T-cell (primary cell): ENCODE measurements at regions not wholly inside any gene's neighbourhood (a gene's known extent, or its start where the extent isn't known, plus 50 kb on each side); places are given as distances from the start of the nearest gene placed in this dataset.

Source experiments
- ATAC-seq, 4 experiments: fragments of 200-7000 bp in 3 of 4; fragments of 150-1000 bp in 1 of 4; cut with Tn5 transposase; replicated peaks in 1 of 4; 1 replicate in 3 of 4; 2 replicates in 1 of 4; pipeline ENCODE4 v1.10.0; 2021; ENCODE audit warnings: moderate library complexity in 3 of 4, mild to moderate bottlenecking in 2 of 4, moderate number of reproducible peaks in 1 of 4
- CTCF ChIA-PET, 2 donors: fragments of 300-600 bp; sonication (Branson Sonifier 250); formaldehyde crosslinking; loops; one replicate each; lab custom pipeline; 2022; ENCODE audit warnings: antibody characterized with exemption in 2 of 2; lab: Charles Lee
- POLR2A ChIA-PET, 2 donors: fragments of 300-600 bp; sonication (Branson Sonifier 250); formaldehyde crosslinking; loops; one replicate each; lab custom pipeline; 2022; ENCODE audit warnings: antibody characterized with exemption in 2 of 2; lab: Charles Lee
- DNase-seq, 35 experiments: peaks; one replicate each; pipeline versions ENCODE4 v3.0.0 to v3.0.0-alpha.2; 2013 to 2023
- H3K27ac ChIP-seq: one replicate; pipeline ENCODE4 v1.5.1; 2013; ENCODE audit warnings: low read length
- H3K27me3 ChIP-seq, 2 experiments: replicated peaks in 1 of 2; 1 replicate in 1 of 2; 2 replicates in 1 of 2; pipeline versions ENCODE4 v1.6.1 to v1.7.0; 2013; ENCODE audit warnings: low read length in 1 of 2, mixed read lengths in 1 of 2; ENCODE audit not compliant: control insufficient read depth in 2 of 2, insufficient read depth in 2 of 2; ENCODE audit errors: extremely low read depth in 1 of 2
- H3K36me3 ChIP-seq, 2 donors: 1 replicate in 1 of 2; 2 replicates in 1 of 2; pipeline versions ENCODE4 v1.6.1 to v1.7.0; 2013; ENCODE audit warnings: low read length in 1 of 2; ENCODE audit not compliant: control insufficient read depth in 2 of 2, insufficient read depth in 1 of 2; ENCODE audit errors: extremely low read depth in 1 of 2
- H3K4me1 ChIP-seq, 2 experiments: 1 replicate in 1 of 2; 2 replicates in 1 of 2; pipeline versions ENCODE4 v1.6.1 to v1.7.0; 2013; ENCODE audit warnings: low read length in 2 of 2, mixed read lengths in 1 of 2; ENCODE audit not compliant: insufficient read depth in 2 of 2, control insufficient read depth in 1 of 2; ENCODE audit errors: extremely low read depth in 1 of 2
- H3K4me3 ChIP-seq, 2 donors: 1 replicate in 1 of 2; 2 replicates in 1 of 2; pipeline versions ENCODE4 v1.5.1 to v1.7.0; 2013; ENCODE audit warnings: mild to moderate bottlenecking in 2 of 2, low read length in 1 of 2, moderate library complexity in 1 of 2; ENCODE audit not compliant: control insufficient read depth in 1 of 2; ENCODE audit errors: extremely low read depth in 1 of 2
- H3K9me3 ChIP-seq: 2 replicates; pipeline ENCODE4 v1.7.0; 2013
- H3K27ac Mint-ChIP-seq, 2 donors: one replicate each; pipeline ENCODE4 v1.8.0; 2020 to 2021; ENCODE audit warnings: mild to moderate bottlenecking in 2 of 2, mixed read lengths in 2 of 2
- H3K27me3 Mint-ChIP-seq, 2 donors: one replicate each; pipeline ENCODE4 v1.8.0; 2021 to 2022; ENCODE audit warnings: mixed read lengths in 2 of 2
- H3K36me3 Mint-ChIP-seq: one replicate; pipeline ENCODE4 v1.8.0; 2021; ENCODE audit warnings: mixed read lengths
- H3K4me1 Mint-ChIP-seq, 3 donors: one replicate each; pipeline ENCODE4 v1.8.0; 2020 to 2022; ENCODE audit warnings: mixed read lengths in 3 of 3, mild to moderate bottlenecking in 1 of 3
- H3K4me3 Mint-ChIP-seq, 3 donors: one replicate each; pipeline ENCODE4 v1.8.0; 2020 to 2022; ENCODE audit warnings: mild to moderate bottlenecking in 3 of 3, mixed read lengths in 3 of 3, moderate library complexity in 3 of 3
- H3K9me3 Mint-ChIP-seq, 3 donors: one replicate each; pipeline ENCODE4 v1.8.0; 2020 to 2022; ENCODE audit warnings: mixed read lengths in 3 of 3
- WGBS: methylation state at CpG from one replicate; pipeline ENCODE4 v1.1.5; 2013; ENCODE audit warnings: missing lambda C conversion rate; ENCODE audit not compliant: insufficient coverage; 5-methylcytosine and 5-hydroxymethylcytosine counted together

DNA sequence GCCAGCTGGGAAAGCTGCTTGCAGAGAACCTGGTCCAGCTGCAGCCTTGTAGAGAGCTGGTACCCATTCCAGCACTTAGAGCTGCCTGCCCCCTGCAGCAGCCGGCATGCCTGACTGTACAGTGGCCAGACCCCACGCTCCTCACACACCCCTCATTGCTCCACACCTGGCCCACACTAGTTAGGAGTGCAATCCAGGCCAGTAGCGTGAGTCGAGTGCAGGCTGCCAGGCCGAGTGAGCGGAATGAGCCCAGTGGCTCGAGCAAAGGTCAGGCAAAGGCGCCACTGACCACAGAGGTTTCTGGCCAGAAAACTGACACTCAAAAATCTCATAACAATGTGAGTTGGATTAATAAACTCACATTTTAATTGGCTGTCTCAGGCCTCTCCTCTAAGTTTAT is 921.7 kb upstream of the KCND2 start:
- H3K4me3 ChIP-seq, result no peak overlapping the region
- 75% methylated on average over 2 of the region's 8 CpGs for WGBS
- no peak for DNase-seq
- Mint-ChIP-seq H3K27me3 (no peaks in the 10 kb centered on the region), H3K4me1 (no peaks in the 10 kb centered on the region), H3K27ac (no peak overlapping the region), H3K36me3 (no peaks in the 10 kb centered on the region), H3K9me3 (peaks cover 2 to 16% (median 7%) of the 10 kb centered on the region in 3 donors), H3K4me3 (no peak overlapping the region)
- ChIA-PET POLR2A (no interaction called here), CTCF (no interaction called here)
- no peak overlapping the region for H3K27ac ChIP-seq
- no peaks in the 10 kb centered on the region for H3K36me3 ChIP-seq
- H3K9me3 ChIP-seq, result no peaks in the 10 kb centered on the region
- H3K27me3 ChIP-seq, result no peaks in the 10 kb centered on the region
- no peaks in the 10 kb centered on the region for H3K4me1 ChIP-seq
- no peak for ATAC-seq

DNA sequence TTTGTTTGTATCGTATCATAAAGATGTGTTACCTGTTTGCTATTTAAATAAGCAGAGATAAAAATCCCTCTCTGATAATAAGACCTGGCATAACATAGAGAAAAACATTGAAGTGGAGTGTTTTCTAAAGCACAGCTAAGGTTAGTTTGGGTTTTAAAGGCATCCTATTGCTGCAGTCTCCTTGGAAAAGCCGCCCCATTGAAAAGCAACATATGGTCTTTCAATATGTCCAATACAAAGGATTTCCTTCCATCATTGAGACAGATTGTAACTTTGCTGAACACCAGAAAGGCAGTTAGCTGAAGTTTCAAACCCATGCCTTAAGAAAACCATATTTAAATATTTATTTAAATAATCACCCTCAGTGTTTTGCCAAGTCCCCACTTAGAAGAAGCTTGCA is 898.5 kb upstream of the KCND2 start:
- Histone ChIP-seq H3K4me1 (no peaks in the 10 kb centered on the region), H3K27me3 (no peaks in the 10 kb centered on the region), H3K9me3 (no peaks in the 10 kb centered on the region), H3K4me3 (no peak overlapping the region), H3K27ac (no peak overlapping the region), H3K36me3 (no peaks in the 10 kb centered on the region)
- no peak for ATAC-seq
- DNase-seq, result no peak
- H3K4me1 Mint-ChIP-seq, result no peaks in the 10 kb centered on the region
- WGBS, result no CpG with 5 or more reads among the region's 2 CpGs
- ChIA-PET POLR2A (no interaction called here), CTCF (no interaction called here)
- H3K9me3 Mint-ChIP-seq, result peaks cover 8 to 10% (median 10%) of the 10 kb centered on the region in 3 donors
- no peaks in the 10 kb centered on the region for H3K36me3 Mint-ChIP-seq
- no peak overlapping the region for H3K4me3 Mint-ChIP-seq
- H3K27ac Mint-ChIP-seq, result no peak overlapping the region
- no peaks in the 10 kb centered on the region for H3K27me3 Mint-ChIP-seq

DNA sequence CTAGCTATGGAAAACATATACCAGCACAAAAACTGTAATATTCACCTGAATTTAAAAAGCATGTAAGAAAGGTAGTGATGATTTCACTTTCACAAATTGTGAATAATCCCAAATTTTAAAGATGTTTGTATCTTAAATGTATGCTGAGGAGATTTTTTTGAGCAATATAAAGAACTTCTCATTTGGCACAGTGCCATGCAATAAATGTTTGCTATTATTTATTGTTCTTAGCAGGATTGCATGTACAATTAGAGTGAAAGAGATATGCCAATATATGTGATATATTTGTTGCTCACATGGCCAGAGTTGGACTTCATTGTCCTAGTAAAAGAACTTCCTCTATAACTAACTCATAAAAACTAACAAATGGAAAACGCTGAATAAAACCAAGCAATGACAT is 895.1 kb upstream of the KCND2 start:
- no peak overlapping the region for H3K4me3 ChIP-seq
- H3K4me3 Mint-ChIP-seq, result no peak overlapping the region
- no peak overlapping the region for H3K27ac Mint-ChIP-seq
- no peaks in the 10 kb centered on the region for H3K27me3 ChIP-seq
- no peak overlapping the region for H3K27ac ChIP-seq
- no peaks in the 10 kb centered on the region for H3K36me3 ChIP-seq
- peaks cover 1 to 12% (median 6%) of the 10 kb centered on the region in 3 donors for H3K9me3 Mint-ChIP-seq
- H3K27me3 Mint-ChIP-seq, result no peaks in the 10 kb centered on the region
- no peaks in the 10 kb centered on the region for H3K36me3 Mint-ChIP-seq
- H3K4me1 Mint-ChIP-seq, result no peaks in the 10 kb centered on the region
- ChIA-PET CTCF (no interaction called here), POLR2A (no interaction called here)
- DNase-seq (no peak), ATAC-seq (no peak)
- H3K4me1 ChIP-seq, result no peaks in the 10 kb centered on the region
- no CpG with 5 or more reads among the region's 1 CpG for WGBS
- no peaks in the 10 kb centered on the region for H3K9me3 ChIP-seq

DNA sequence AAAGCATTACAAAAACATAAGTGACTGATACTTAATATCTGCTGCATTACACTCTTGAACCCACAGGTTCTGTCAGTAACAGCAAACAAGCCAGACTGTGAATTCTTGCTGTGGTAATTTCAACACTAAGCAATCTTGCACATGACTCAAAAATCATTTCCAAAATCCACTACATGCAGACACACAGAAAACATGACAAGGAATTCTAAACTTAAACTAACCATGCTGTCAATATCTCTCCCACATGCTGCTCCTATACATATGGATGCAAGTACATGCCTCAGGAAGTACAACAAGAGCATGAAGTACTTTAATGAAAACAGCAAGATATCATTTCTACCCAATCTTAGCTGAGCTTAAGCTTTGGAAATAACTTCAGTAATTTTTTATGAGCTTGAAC is 890.2 kb upstream of the KCND2 start:
- ATAC-seq (no peak), DNase-seq (no peak)
- CTCF ChIA-PET, result no interaction called here
- H3K27me3 Mint-ChIP-seq, result no peaks in the 10 kb centered on the region
- no peak overlapping the region for H3K27ac Mint-ChIP-seq
- Histone ChIP-seq H3K27ac (no peak overlapping the region), H3K4me1 (no peaks in the 10 kb centered on the region), H3K4me3 (no peak overlapping the region), H3K36me3 (no peaks in the 10 kb centered on the region), H3K9me3 (no peaks in the 10 kb centered on the region), H3K27me3 (no peaks in the 10 kb centered on the region)
- H3K36me3 Mint-ChIP-seq, result no peaks in the 10 kb centered on the region
- H3K9me3 Mint-ChIP-seq, result peaks cover 2 to 12% (median 7%) of the 10 kb centered on the region in 3 donors
- no peak overlapping the region for H3K4me3 Mint-ChIP-seq
- POLR2A ChIA-PET, result no interaction called here
- no peaks in the 10 kb centered on the region for H3K4me1 Mint-ChIP-seq

DNA sequence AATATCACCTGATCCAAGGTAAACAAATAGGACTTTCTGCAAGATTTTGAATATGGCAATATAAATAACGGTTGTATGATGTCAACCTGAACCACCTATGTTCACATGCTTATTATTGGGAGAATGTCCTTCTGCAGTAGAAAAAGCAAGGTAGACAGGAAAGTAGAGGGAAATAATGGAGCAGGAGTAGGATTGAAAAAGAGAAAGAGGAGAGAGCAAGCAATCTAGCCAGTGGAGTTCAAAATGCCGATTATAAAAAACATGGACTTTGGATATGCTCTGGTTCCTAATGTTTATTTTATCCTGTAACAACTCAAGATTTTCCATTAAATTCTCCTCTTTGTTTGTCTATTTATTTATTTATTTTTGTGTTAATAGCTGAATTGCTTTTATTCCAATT is 878.0 kb upstream of the KCND2 start:
- no peaks in the 10 kb centered on the region for H3K4me1 Mint-ChIP-seq
- no peaks in the 10 kb centered on the region for H3K27me3 Mint-ChIP-seq
- ATAC-seq (no peak), DNase-seq (no peak)
- H3K27ac ChIP-seq, result no peak overlapping the region
- ChIA-PET CTCF (no interaction called here), POLR2A (no interaction called here)
- no peaks in the 10 kb centered on the region for H3K4me1 ChIP-seq
- no peaks in the 10 kb centered on the region for H3K27me3 ChIP-seq
- H3K4me3 Mint-ChIP-seq, result no peak overlapping the region
- peaks cover 0 to 5% (median 3%) of the 10 kb centered on the region in 3 donors for H3K9me3 Mint-ChIP-seq
- no peak overlapping the region for H3K27ac Mint-ChIP-seq
- no peaks in the 10 kb centered on the region for H3K36me3 Mint-ChIP-seq
- H3K9me3 ChIP-seq, result no peaks in the 10 kb centered on the region
- H3K4me3 ChIP-seq, result no peak overlapping the region
- no peaks in the 10 kb centered on the region for H3K36me3 ChIP-seq
- WGBS, result no CpG with 5 or more reads among the region's 2 CpGs

DNA sequence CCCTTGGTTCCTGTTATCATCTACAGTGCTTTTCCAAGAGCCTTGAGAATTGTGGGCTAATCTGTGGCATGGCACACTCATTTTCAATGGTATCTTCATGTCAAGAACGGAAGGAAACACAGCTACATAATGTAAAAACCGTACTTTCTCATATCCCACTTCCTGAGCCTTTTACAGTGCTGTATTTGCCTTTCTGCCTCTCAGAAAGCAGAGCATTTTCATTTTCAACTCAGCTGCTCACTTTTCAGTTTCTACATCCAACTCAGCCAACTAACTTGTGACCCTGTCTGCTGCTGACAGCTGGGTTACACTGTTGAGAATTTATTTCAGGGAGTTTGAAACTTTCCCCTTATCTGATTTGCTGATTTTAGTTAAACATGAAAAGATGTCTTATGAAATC is 875.8 kb upstream of the KCND2 start:
- no peaks in the 10 kb centered on the region for H3K4me1 Mint-ChIP-seq
- Histone ChIP-seq H3K4me1 (no peaks in the 10 kb centered on the region), H3K27me3 (no peaks in the 10 kb centered on the region), H3K9me3 (no peaks in the 10 kb centered on the region), H3K4me3 (no peak overlapping the region), H3K36me3 (no peaks in the 10 kb centered on the region), H3K27ac (no peak overlapping the region)
- no peak overlapping the region for H3K4me3 Mint-ChIP-seq
- ATAC-seq, result no peak
- no peaks in the 10 kb centered on the region for H3K9me3 Mint-ChIP-seq
- CTCF ChIA-PET, result no interaction called here
- no peaks in the 10 kb centered on the region for H3K27me3 Mint-ChIP-seq
- 8% methylated on average over 2 of the region's 2 CpGs for WGBS
- POLR2A ChIA-PET, result no interaction called here
- H3K36me3 Mint-ChIP-seq, result no peaks in the 10 kb centered on the region
- no peak for DNase-seq
- H3K27ac Mint-ChIP-seq, result no peak overlapping the region

DNA sequence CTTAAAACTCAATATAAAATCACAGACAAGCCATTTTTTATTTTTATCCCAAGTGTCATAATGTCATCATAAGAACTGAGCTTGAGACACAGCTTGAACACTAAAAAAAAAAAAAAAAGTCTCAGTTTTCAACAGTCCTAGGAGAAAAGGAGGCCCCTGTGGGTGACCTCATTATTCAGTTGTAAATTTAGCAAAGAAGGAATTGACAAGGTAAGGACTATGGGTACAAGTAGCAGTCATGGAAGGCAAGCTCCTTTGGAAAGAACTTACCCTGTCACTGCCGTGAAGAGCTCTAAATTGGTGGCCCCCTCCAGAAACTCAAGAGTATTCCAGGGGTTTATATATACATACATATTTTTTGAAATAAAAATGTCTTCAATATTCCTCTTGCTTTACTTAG is 864.4 kb upstream of the KCND2 start:
- H3K36me3 Mint-ChIP-seq, result no peaks in the 10 kb centered on the region
- no peaks in the 10 kb centered on the region for H3K27me3 Mint-ChIP-seq
- no peaks in the 10 kb centered on the region for H3K4me1 ChIP-seq
- POLR2A ChIA-PET, result interaction anchor here in 1 of 2 donors (0.6 kb wide), 1 partner anchor 47 kb away, joined by 6 read pairs; no protein-coding TSS in a partner anchor
- H3K9me3 Mint-ChIP-seq, result peaks cover 0 to 6% (median 4%) of the 10 kb centered on the region in 3 donors
- no peak overlapping the region for H3K27ac ChIP-seq
- CTCF ChIA-PET, result interaction anchor here in 1 of 2 donors (0.6 kb wide), 1 partner anchor 37 kb away, joined by 5 read pairs; no protein-coding TSS in a partner anchor
- DNase-seq (no peak), ATAC-seq (no peak)
- WGBS, result no CpG with 5 or more reads among the region's 1 CpG
- no peaks in the 10 kb centered on the region for H3K27me3 ChIP-seq
- no peaks in the 10 kb centered on the region for H3K36me3 ChIP-seq
- H3K9me3 ChIP-seq, result no peaks in the 10 kb centered on the region
- no peaks in the 10 kb centered on the region for H3K4me1 Mint-ChIP-seq
- H3K4me3 ChIP-seq, result no peak overlapping the region
- no peak overlapping the region for H3K4me3 Mint-ChIP-seq
- no peak overlapping the region for H3K27ac Mint-ChIP-seq
